IMR-90 (cell line): ENCODE measurements at regions not wholly inside any gene's neighbourhood (a gene's known extent, or its start where the extent isn't known, plus 50 kb on each side); places are given as distances from the start of the nearest gene placed in this dataset.

ENCODE experiments used
- ATAC-seq: fragments of 200-7000 bp; cut with Tn5 transposase; 2 replicates; pipeline ENCODE4 v1.9.1; 2020; ENCODE audit warnings: low read depth, mild to moderate bottlenecking, moderate library complexity
- BruUV-seq: library from RNA; stranded (reverse); fragments of 400-500 nt; replicated peaks from 2 replicates; lab custom pipeline; 2021; lab: Mats Ljungman, UMichigan
- CTCF ChIA-PET: fragments of 300-600 bp; formaldehyde crosslinking; extraction: SDS; loops from one replicate; lab custom pipeline; 2021; ENCODE audit warnings: antibody characterized with exemption; lab: Yijun Ruan, JAX
- POLR2A ChIA-PET: fragments of 300-600 bp; sonication (Branson Sonifier 250); formaldehyde crosslinking; loops from one replicate; lab custom pipeline; 2022; ENCODE audit warnings: antibody characterized with exemption; ENCODE audit not compliant: unreplicated experiment; lab: Charles Lee
- DNase-seq: peaks from one replicate; pipeline ENCODE4 v3.0.0; 2013
- H2AFZ ChIP-seq: replicated peaks from 2 replicates; pipeline ENCODE3; 2013; ENCODE audit warnings: low read length, mild to moderate bottlenecking; ENCODE audit not compliant: poor library complexity
- H2AK5ac ChIP-seq: 2 replicates; pipeline ENCODE4 v1.6.1; 2013; ENCODE audit warnings: low read depth, low read length, inconsistent platforms
- H2AK9ac ChIP-seq: replicated peaks from 2 replicates; pipeline ENCODE3; 2013; ENCODE audit warnings: mild to moderate bottlenecking, low read depth, low read length, moderate library complexity; ENCODE audit not compliant: poor library complexity
- H2BK120ac ChIP-seq: 2 replicates; pipeline ENCODE4 v1.6.1; 2013; ENCODE audit warnings: low read depth, low read length, inconsistent platforms
- H2BK15ac ChIP-seq: 3 replicates; pipeline ENCODE4 v1.6.1; 2013; ENCODE audit warnings: low read depth, low read length, inconsistent platforms
- H2BK20ac ChIP-seq: 2 replicates; pipeline ENCODE4 v1.6.1; 2013; ENCODE audit warnings: low read depth, mild to moderate bottlenecking, inconsistent platforms, low read length, moderate library complexity
- H2BK5ac ChIP-seq: 2 replicates; pipeline ENCODE4 v1.6.1; 2013; ENCODE audit warnings: mild to moderate bottlenecking, low read depth, low read length, inconsistent platforms; ENCODE audit not compliant: poor library complexity, severe bottlenecking
- H3K14ac ChIP-seq: replicated peaks from 2 replicates; pipeline ENCODE4 v1.6.1; 2013; ENCODE audit warnings: low read depth, low read length, inconsistent platforms
- H3K18ac ChIP-seq: 2 replicates; pipeline ENCODE4 v1.6.1; 2013; ENCODE audit warnings: low read depth, low read length, control low read depth
- H3K23ac ChIP-seq: 2 replicates; pipeline ENCODE4 v1.6.1; 2013; ENCODE audit warnings: low read depth, low read length, inconsistent platforms
- H3K27ac ChIP-seq: 2 replicates; pipeline ENCODE4 v1.5.1; 2013; ENCODE audit warnings: mild to moderate bottlenecking, control low read depth, low read length; ENCODE audit not compliant: insufficient read depth
- H3K27me3 ChIP-seq: 2 replicates; pipeline ENCODE4 v1.6.1; 2013; ENCODE audit warnings: low read length; ENCODE audit not compliant: control insufficient read depth, insufficient read depth
- H3K36me3 ChIP-seq: 2 replicates; pipeline ENCODE4 v1.6.1; 2013; ENCODE audit warnings: low read length, mixed read lengths; ENCODE audit not compliant: control insufficient read depth, insufficient read depth
- H3K4ac ChIP-seq: 2 replicates; pipeline ENCODE4 v1.6.1; 2013; ENCODE audit warnings: low read depth, low read length, inconsistent platforms
- H3K4me1 ChIP-seq: 2 replicates; pipeline ENCODE4 v1.6.1; 2013; ENCODE audit warnings: low read length, mixed read lengths; ENCODE audit not compliant: control insufficient read depth, insufficient read depth
- H3K4me2 ChIP-seq: 2 replicates; pipeline ENCODE4 v1.6.1; 2013; ENCODE audit warnings: low read depth, mild to moderate bottlenecking, control low read depth, low read length, moderate library complexity
- H3K4me3 ChIP-seq: 2 replicates; pipeline ENCODE4 v1.5.1; 2013; ENCODE audit warnings: low read depth, mild to moderate bottlenecking, control low read depth, low read length, moderate library complexity; ENCODE audit not compliant: insufficient read depth
- H3K56ac ChIP-seq: 2 replicates; pipeline ENCODE4 v1.6.1; 2013; ENCODE audit warnings: low read length, inconsistent platforms; ENCODE audit not compliant: insufficient read depth; ENCODE audit errors: extremely low read depth
- H3K79me1 ChIP-seq, 2 experiments: 2 replicates each; pipeline ENCODE4 v1.6.1; 2013; ENCODE audit warnings: low read length in 2 of 2, inconsistent platforms in 1 of 2, low read depth in 1 of 2
- H3K9ac ChIP-seq: 2 replicates; pipeline ENCODE4 v1.6.1; 2013; ENCODE audit warnings: low read depth, low read length, control low read depth
- H3K9me1 ChIP-seq: 2 replicates; pipeline ENCODE4 v1.6.1; 2013; ENCODE audit warnings: low read length, inconsistent platforms; ENCODE audit not compliant: insufficient read depth
- H3K9me3 ChIP-seq: 2 replicates; pipeline ENCODE4 v1.6.1; 2013; ENCODE audit warnings: low read length; ENCODE audit not compliant: control insufficient read depth, insufficient read depth
- H4K20me1 ChIP-seq: 2 replicates; pipeline ENCODE4 v1.6.1; 2013; ENCODE audit warnings: low read length, inconsistent platforms; ENCODE audit not compliant: insufficient read depth
- H4K5ac ChIP-seq: 2 replicates; pipeline ENCODE4 v1.6.1; 2013; ENCODE audit warnings: mild to moderate bottlenecking, low read depth, low read length, control low read depth
- H4K8ac ChIP-seq, 2 experiments: 2 replicates each; pipeline ENCODE4 v1.6.1; 2013; ENCODE audit warnings: low read depth in 2 of 2, low read length in 2 of 2, control low read depth in 1 of 2, inconsistent platforms in 1 of 2
- H4K91ac ChIP-seq: 2 replicates; pipeline ENCODE4 v1.6.1; 2013; ENCODE audit warnings: low read depth, low read length, inconsistent platforms; ENCODE audit not compliant: insufficient read depth
- BHLHE40 ChIP-seq: fragments of 150-350 bp; IDR thresholded peaks from 2 replicates; pipeline ENCODE4 v1.6.1; 2016; ENCODE audit warnings: mild to moderate bottlenecking, low read depth, low read length
- CEBPB ChIP-seq: IDR thresholded peaks from 2 replicates; pipeline ENCODE4 v1.6.1; 2012; ENCODE audit warnings: low read depth, low read length, improper control_type of control experiment
- CHD1 ChIP-seq: IDR thresholded peaks from 2 replicates; pipeline ENCODE4 v1.6.1; 2012; ENCODE audit warnings: low read depth, low read length, improper control_type of control experiment
- FOS ChIP-seq: fragments of 150-350 bp; IDR thresholded peaks from 2 replicates; pipeline ENCODE4 v1.6.1; 2016; ENCODE audit warnings: low read depth, low read length
- MAZ ChIP-seq: IDR thresholded peaks from 2 replicates; pipeline ENCODE4 v1.6.1; 2012; ENCODE audit warnings: low read depth, mild to moderate bottlenecking, low read length, improper control_type of control experiment, moderate library complexity, borderline replicate concordance
- MXI1 ChIP-seq: IDR thresholded peaks from 2 replicates; pipeline ENCODE4 v1.6.1; 2012; ENCODE audit warnings: low read depth, mild to moderate bottlenecking, low read length, moderate library complexity, borderline replicate concordance
- NFE2L2 ChIP-seq: fragments of 150-350 bp; IDR thresholded peaks from 2 replicates; pipeline ENCODE4 v1.6.1; 2016; ENCODE audit warnings: low read depth, mild to moderate bottlenecking, low read length
- POLR2A ChIP-seq: IDR thresholded peaks from 2 replicates; pipeline ENCODE4 v1.6.1; 2012; ENCODE audit warnings: mild to moderate bottlenecking, low read depth, low read length
- RAD21 ChIP-seq: IDR thresholded peaks from 2 replicates; pipeline ENCODE4 v1.6.1; 2012; ENCODE audit warnings: low read length, improper control_type of control experiment
- RCOR1 ChIP-seq: IDR thresholded peaks from 2 replicates; pipeline ENCODE4 v1.6.1; 2012; ENCODE audit warnings: mild to moderate bottlenecking, low read length, improper control_type of control experiment; ENCODE audit not compliant: insufficient replicate concordance
- SMC3 ChIP-seq: fragments of 150-350 bp; IDR thresholded peaks from 2 replicates; pipeline ENCODE4 v1.6.1; 2016; ENCODE audit warnings: low read depth, mild to moderate bottlenecking, antibody characterized with exemption, low read length, moderate library complexity
- WGBS, 2 experiments: methylation state at CpG; one replicate each; pipeline versions ENCODE4 v1.1.5 to v1.1.7; 2013; ENCODE audit warnings: missing lambda C conversion rate in 2 of 2; ENCODE audit not compliant: insufficient read length in 1 of 2; ENCODE audit errors: extremely low coverage in 2 of 2; 5-methylcytosine and 5-hydroxymethylcytosine counted together
- dilution Hi-C: fragments of 300-500 bp; cut with HindIII; formaldehyde crosslinking; loops from one replicate; pipeline ENCODE4 v1.14.3; 2018; ENCODE audit warnings: low sequenced_read_pairs; ENCODE audit not compliant: unreplicated experiment
- in situ Hi-C: fragments of 300-500 bp; cut with MboI; formaldehyde crosslinking; loops from 3 replicates; pipeline ENCODE4 v1.14.3; 2019; ENCODE audit warnings: low sequenced_read_pairs, inconsistent platforms, mixed read lengths
- intact Hi-C: fragments of 100-400 bp; cut with micrococcal nuclease; formaldehyde crosslinking; loops from 2 replicates; pipeline ENCODE4 v1.10.0; 2022

- DNase-seq (no peak), ATAC-seq (no peak)
- WGBS, 2 experiments: 67% methylated on average over 4 of the region's 6 CpGs; no CpG with 5 or more reads in 1 of the 2 experiments
- no TSS peak for BruUV-seq
- TF ChIP-seq NFE2L2 (no peak), POLR2A (no peak), SMC3 (no peak), MAZ (no peak), CEBPB (no peak), BHLHE40 (no peak), CHD1 (no peak), MXI1 (no peak), RAD21 (no peak), RCOR1 (no peak), FOS (no peak)
- H2AK5ac ChIP-seq: no peak overlapping the region
- H3K27ac ChIP-seq: no peak overlapping the region
- H4K91ac ChIP-seq: no peak overlapping the region
- no peaks in the 10 kb centered on the region for H3K36me3 ChIP-seq
- H4K5ac ChIP-seq: no peak overlapping the region
- no peak overlapping the region for H2AFZ ChIP-seq
- H3K27me3 ChIP-seq: no peaks in the 10 kb centered on the region
- no peak overlapping the region for H4K8ac ChIP-seq
- no peak overlapping the region for H3K23ac ChIP-seq
- no peak overlapping the region for H3K4me3 ChIP-seq
- no peak overlapping the region for H2BK120ac ChIP-seq
- H2BK15ac ChIP-seq: no peak overlapping the region
- H2AK9ac ChIP-seq: no peak overlapping the region
- H2BK5ac ChIP-seq: no peak overlapping the region
- no peaks in the 10 kb centered on the region for H4K20me1 ChIP-seq
- H3K9ac ChIP-seq: no peak overlapping the region
- no peaks in the 10 kb centered on the region for H3K4me1 ChIP-seq
- no peak overlapping the region for H3K18ac ChIP-seq
- no peaks in the 10 kb centered on the region for H3K9me3 ChIP-seq
- dilution Hi-C loops: no loop called here
- intact Hi-C loops: no loop called here
- H3K4me2 ChIP-seq: no peak overlapping the region
- H3K14ac ChIP-seq: no peak overlapping the region
- H3K9me1 ChIP-seq: no peaks in the 10 kb centered on the region
- POLR2A ChIA-PET: no interaction called here
- no peaks in the 10 kb centered on the region for H3K79me1 ChIP-seq
- no peak overlapping the region for H3K4ac ChIP-seq
- H3K56ac ChIP-seq: no peak overlapping the region
- in situ Hi-C loops: no loop called here
- CTCF ChIA-PET: no interaction called here
- H2BK20ac ChIP-seq: no peak overlapping the region
Measured at GRCh38 chr4:175380841-175381240, 431.2 kb downstream of the GPM6A start.
